Forelimb muscle (tissue), 1 donor: ENCODE measurements at regions not wholly inside any gene's neighbourhood (a gene's known extent, or its start where the extent isn't known, plus 50 kb on each side); places are given as distances from the start of the nearest gene placed in this dataset.

Source experiments
- DNase-seq: peaks from one replicate; pipeline ENCODE4 v3.0.0-alpha.2; 2013; ENCODE audit warnings: low read depth

- no peak for DNase-seq
Measured at GRCh38 chr7:130962109-130962508, 228.1 kb upstream of the KLF14 start.

- DNase-seq: no peak
Measured at GRCh38 chr7:130963339-130963738, 229.3 kb upstream of the KLF14 start.

DNA sequence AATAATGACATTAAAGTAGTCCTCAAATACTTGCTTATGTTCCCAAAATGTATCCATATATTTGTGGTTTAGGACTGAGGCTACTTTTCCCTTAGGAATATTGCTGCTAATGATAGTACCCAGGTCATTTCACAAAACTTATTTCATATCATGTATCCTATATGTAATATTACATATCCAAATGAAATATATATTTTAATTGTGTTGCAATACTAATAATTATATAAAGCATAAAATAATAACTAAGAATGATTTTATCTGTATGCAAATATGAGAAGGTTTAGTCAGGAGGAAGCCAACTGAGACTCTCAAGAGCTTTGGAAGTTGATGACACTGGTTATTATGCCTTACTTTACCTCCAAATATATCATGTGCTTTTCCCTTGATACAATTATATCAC is 231.5 kb upstream of the KLF14 start:
- DNase-seq: no peak

DNA sequence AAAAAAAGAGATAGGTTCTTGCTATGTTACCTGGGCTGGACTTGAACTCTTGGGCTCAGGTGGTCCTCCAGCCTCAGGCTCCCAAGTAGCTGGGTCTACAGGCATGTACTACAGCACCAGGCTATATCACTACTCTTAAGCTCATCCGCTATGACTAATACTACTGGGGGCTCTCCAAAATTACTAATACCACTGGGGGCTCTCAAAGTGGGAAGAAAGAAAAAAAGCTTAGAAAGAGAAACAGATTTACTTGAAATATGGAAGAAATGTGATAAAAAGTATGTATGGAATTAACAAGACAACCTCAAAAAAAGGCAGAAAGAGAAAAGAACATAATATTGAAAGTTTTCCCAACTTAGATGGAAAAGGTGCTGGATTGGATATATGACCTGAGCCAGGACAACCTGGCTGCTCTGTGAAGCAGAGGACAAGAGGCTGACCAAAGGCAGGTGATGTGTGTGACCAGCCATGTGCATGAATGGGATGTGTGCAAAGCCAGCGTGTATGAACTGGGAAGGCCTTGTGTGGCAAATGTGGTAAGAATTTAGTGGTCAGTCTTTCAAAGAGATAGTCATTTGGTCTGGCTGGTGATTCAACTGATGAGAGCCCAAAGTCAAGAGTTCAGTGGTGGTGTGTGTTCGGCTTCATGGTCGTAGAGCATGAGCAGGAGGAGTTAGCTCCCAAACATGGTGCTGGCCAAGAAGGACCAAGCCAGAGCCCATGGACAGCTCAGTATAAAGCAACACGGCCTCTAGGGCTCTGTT is 232.4 kb upstream of the KLF14 start:
- DNase-seq: no peak

DNA sequence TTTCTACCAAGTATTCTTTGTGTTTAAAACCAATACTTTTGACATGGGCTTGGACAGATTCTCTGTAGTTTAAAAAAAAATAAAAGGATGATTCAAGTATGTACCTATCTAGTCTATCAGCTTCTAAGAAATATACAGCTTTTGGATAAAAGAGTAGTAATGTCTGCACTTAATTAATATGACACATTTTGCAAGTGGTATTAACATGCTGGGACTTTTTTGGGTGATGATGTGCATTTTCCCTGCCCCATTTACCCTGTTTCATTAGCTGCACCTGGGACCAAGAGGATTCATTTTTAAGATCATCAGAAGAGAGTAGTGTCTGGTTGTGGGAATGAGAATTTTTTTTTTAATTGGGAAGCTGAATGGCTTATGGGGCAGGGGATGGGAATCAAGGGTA is 236.2 kb upstream of the KLF14 start:
- DNase-seq: no peak

GRCh38 chr7:130970696-130971095 is 236.7 kb upstream of the KLF14 start:
- peak; percentile 8 for DNase-seq

DNA sequence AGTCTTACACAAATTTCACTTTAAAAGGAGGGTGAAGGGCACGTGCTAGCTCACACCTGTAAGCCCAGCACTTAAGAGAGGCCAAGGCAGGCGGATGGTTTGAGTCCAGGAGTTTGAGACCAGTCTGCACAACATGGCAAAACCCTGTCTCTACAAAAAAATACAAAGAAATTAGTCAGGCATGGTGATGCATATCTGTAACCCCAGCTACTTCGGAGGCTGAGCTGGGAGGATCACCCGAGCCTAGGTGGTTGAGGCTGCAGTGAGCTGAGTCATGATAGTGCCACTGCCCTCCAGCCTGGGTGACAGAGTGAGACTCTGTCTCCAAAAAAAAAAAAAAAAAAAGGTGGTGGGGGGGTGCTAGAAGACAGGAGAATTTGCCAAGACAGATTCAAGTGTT is 237.3 kb upstream of the KLF14 start:
- no peak for DNase-seq

GRCh38 chr7:130972201-130972600 is 238.2 kb upstream of the KLF14 start:
- no peak for DNase-seq

GRCh38 chr7:130973637-130974036 is 239.6 kb upstream of the KLF14 start:
- DNase-seq: no peak

GRCh38 chr7:130974169-130974568 is 240.2 kb upstream of the KLF14 start:
- DNase-seq: no peak

- no peak for DNase-seq
Measured at GRCh38 chr7:130974794-130975193, 240.8 kb upstream of the KLF14 start.

DNA sequence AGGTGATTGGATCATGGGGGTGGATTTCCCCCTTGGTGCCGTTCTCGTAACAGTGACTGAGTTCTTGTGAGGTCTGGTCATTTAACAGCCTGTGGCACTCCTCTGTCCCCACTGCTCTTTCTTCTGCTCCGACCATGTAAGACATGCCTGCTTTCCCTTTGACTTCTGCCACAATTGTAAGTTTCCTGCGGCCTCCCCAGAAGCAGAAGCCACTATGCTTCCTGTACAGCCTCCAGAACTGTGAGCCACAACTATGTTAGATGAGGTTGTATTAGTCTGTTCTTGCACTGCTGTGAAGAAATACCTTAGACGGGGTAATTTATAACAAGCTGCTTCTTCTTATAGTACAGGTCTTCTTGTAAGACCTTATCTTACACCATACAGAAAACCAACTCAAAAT is 241.7 kb upstream of the KLF14 start:
- no peak for DNase-seq

- no peak for DNase-seq
Measured at GRCh38 chr7:130982160-130982638, 248.2 kb upstream of the KLF14 start.

GRCh38 chr7:130982651-130983050 is 248.6 kb upstream of the KLF14 start:
- DNase-seq: no peak

DNA sequence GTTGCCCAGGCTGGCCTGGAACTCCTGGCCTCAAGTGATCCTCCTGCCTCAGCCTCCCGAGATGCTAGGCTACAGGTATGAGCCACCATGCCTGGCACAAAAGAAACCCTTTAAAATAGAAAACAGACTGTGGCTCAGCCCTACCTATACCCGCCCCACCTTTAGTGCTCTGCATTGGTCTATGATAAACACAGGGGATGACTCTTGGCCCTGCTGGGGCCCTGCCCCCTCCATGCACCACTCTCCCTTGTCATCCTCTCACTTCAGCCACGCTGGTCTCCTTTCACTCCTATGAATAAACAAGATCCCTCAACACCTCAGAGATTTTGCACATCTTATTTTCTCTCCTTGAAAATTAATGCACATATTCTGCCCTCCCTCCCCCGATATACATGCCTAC is 251.4 kb upstream of the KLF14 start:
- no peak for DNase-seq

DNA sequence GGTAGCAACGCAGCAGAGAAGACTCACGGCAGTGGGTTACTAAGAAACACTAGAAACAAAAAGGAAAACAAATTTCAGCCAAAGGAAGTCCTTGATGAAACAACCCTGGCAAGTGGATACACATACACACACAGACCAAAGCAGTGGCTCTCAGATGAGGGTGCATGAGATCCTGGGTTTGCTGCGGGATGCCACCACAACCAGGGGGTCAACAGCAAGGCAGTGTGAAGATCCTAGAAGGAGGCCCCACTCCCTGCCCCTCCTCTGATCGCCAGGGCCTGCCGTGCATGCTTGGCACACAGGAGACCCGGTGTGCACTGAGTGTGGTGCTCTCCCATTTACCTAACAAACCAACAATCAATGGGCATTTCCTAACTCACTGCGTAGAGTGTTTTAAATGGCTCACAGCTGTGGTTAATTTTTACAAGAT is 252.3 kb upstream of the KLF14 start:
- peak; percentile 46 for DNase-seq

GRCh38 chr7:130987092-130987491 is 253.1 kb upstream of the KLF14 start:
- no peak for DNase-seq

GRCh38 chr7:130988443-130988842 is 254.4 kb upstream of the KLF14 start:
- DNase-seq: no peak

- DNase-seq: no peak
Measured at GRCh38 chr7:130989101-130989795, 255.2 kb upstream of the KLF14 start.

GRCh38 chr7:130990178-130990832 is 256.3 kb upstream of the KLF14 start:
- DNase-seq: no peak

DNA sequence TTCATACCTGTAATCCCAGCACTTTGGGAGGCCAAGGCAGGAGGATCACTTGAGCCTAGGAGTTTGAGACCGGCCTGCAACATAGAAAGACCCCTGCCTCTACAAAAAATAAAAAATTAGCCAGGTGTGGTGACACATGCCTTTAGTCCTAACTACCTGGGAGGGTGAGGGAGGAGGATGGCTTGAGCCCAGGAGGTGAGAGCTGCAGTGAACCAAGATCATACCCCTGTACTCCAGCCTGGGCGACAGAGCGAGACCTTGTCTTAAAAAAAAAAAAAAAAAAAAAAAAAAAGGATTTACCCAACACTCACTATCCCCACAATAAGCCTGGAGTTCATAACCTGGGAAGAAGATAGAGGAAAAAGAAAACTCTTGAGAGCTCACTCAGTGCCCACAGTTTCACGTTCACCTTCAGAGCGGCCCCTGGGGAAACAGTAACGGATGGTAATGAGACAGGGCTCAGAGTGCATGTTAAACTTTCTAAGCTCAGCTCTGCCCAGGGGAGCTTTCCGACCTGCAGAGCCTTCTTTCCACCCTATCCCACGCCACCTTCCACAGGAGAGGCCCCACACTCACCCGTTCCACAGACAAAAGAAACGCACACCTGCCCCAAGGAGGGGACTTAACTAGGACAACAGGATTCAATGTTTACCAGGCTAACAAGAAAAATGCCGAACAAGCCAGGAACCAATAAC is 259.8 kb upstream of the KLF14 start:
- DNase-seq: no peak
